Calu3 (cell line): ENCODE measurements at regions not wholly inside any gene's neighbourhood (a gene's known extent, or its start where the extent isn't known, plus 50 kb on each side); places are given as distances from the start of the nearest gene placed in this dataset.

Experiments used
- BruUV-seq: library from RNA; stranded (reverse); fragments of 400-500 nt; replicated peaks from 2 replicates; lab custom pipeline; 2021; lab: Mats Ljungman, UMichigan
- CTCF ChIA-PET: fragments of 300-600 bp; sonication (Branson Sonifier 250); formaldehyde crosslinking; loops from one replicate; lab custom pipeline; 2022; ENCODE audit warnings: antibody characterized with exemption; lab: Charles Lee
- DNase-seq: peaks from one replicate; pipeline ENCODE4 v3.0.0; 2022
- H3K27ac Mint-ChIP-seq: one replicate; pipeline ENCODE4 v1.8.0; 2022; ENCODE audit warnings: mixed read lengths; ENCODE audit not compliant: unreplicated experiment
- H3K27me3 Mint-ChIP-seq: one replicate; pipeline ENCODE4 v1.8.0; 2022; ENCODE audit warnings: mixed read lengths; ENCODE audit not compliant: unreplicated experiment
- H3K36me3 Mint-ChIP-seq: one replicate; pipeline ENCODE4 v1.8.0; 2022; ENCODE audit warnings: mild to moderate bottlenecking, moderate library complexity, mixed read lengths; ENCODE audit not compliant: insufficient read depth, unreplicated experiment
- H3K4me1 Mint-ChIP-seq: one replicate; pipeline ENCODE4 v1.8.0; 2022; ENCODE audit warnings: mild to moderate bottlenecking, low read depth, mixed read lengths; ENCODE audit not compliant: unreplicated experiment
- H3K4me3 Mint-ChIP-seq: one replicate; pipeline ENCODE4 v1.8.0; 2022; ENCODE audit warnings: mild to moderate bottlenecking, low read depth, moderate library complexity, mixed read lengths; ENCODE audit not compliant: unreplicated experiment
- H3K9me3 Mint-ChIP-seq: one replicate; pipeline ENCODE4 v1.8.0; 2022; ENCODE audit warnings: low read depth, mixed read lengths; ENCODE audit not compliant: unreplicated experiment
- CTCF ChIP-seq: fragments of 200-600 bp; IDR thresholded peaks from one replicate; pipeline ENCODE4 v1.8.0; 2022; ENCODE audit warnings: antibody characterized with exemption; ENCODE audit not compliant: unreplicated experiment
- intact Hi-C: fragments of 100-400 bp; cut with micrococcal nuclease; formaldehyde crosslinking; loops from one replicate; pipeline ENCODE4 v1.10.0; 2022; ENCODE audit not compliant: unreplicated experiment

GRCh38 chr3:65246561-65246960 is 558.8 kb upstream of the ADAMTS9 start:
- H3K9me3 Mint-ChIP-seq, result no peaks in the 10 kb centered on the region
- H3K4me3 Mint-ChIP-seq, result no peak overlapping the region
- no TSS peak for BruUV-seq
- no peak for TF ChIP-seq CTCF
- no peaks in the 10 kb centered on the region for H3K36me3 Mint-ChIP-seq
- H3K27ac Mint-ChIP-seq, result no peak overlapping the region
- intact Hi-C loops, result loop anchor here (10.0 kb wide), 1 partner anchor 532 kb away; no protein-coding TSS in a partner anchor
- H3K4me1 Mint-ChIP-seq, result peaks cover 14% of the 10 kb centered on the region
- CTCF ChIA-PET, result no interaction called here
- peaks cover 25% of the 10 kb centered on the region for H3K27me3 Mint-ChIP-seq
- DNase-seq, result no peak

- intact Hi-C loops, result loop anchor here (1.0 to 10.0 kb wide), 3 partner anchors 118 to 713 kb away; no protein-coding TSS in a partner anchor
- peaks cover 14% of the 10 kb centered on the region for H3K27me3 Mint-ChIP-seq
- no peaks in the 10 kb centered on the region for H3K9me3 Mint-ChIP-seq
- DNase-seq, result peak; percentile 7
- CTCF ChIA-PET, result no interaction called here
- H3K4me3 Mint-ChIP-seq, result no peak overlapping the region
- TF ChIP-seq CTCF, result no peak
- no peak overlapping the region for H3K27ac Mint-ChIP-seq
- BruUV-seq, result no TSS peak
- H3K4me1 Mint-ChIP-seq, result peaks cover 9% of the 10 kb centered on the region
- no peaks in the 10 kb centered on the region for H3K36me3 Mint-ChIP-seq
Measured at GRCh38 chr3:65245133-65246063, 557.6 kb upstream of the ADAMTS9 start.

- peaks cover 2% of the 10 kb centered on the region for H3K4me1 Mint-ChIP-seq
- no peaks in the 10 kb centered on the region for H3K36me3 Mint-ChIP-seq
- intact Hi-C loops, result loop anchor here (10.0 kb wide), 1 partner anchor 526 kb away; no protein-coding TSS in a partner anchor
- H3K4me3 Mint-ChIP-seq, result no peak overlapping the region
- CTCF ChIA-PET, result interaction anchor here (1.0 kb wide), 1 partner anchor 9 kb away, joined by 4 read pairs; no protein-coding TSS in a partner anchor
- peaks cover 9% of the 10 kb centered on the region for H3K27me3 Mint-ChIP-seq
- DNase-seq, result no peak
- no peak overlapping the region for H3K27ac Mint-ChIP-seq
- no peaks in the 10 kb centered on the region for H3K9me3 Mint-ChIP-seq
- TF ChIP-seq CTCF, result no peak
- BruUV-seq, result no TSS peak
Measured at GRCh38 chr3:65240366-65240765, 552.6 kb upstream of the ADAMTS9 start.

GRCh38 chr3:65238652-65239051 is 550.9 kb upstream of the ADAMTS9 start:
- BruUV-seq, result no TSS peak
- Mint-ChIP-seq H3K9me3 (no peaks in the 10 kb centered on the region), H3K36me3 (no peaks in the 10 kb centered on the region), H3K27me3 (peaks cover 12% of the 10 kb centered on the region), H3K27ac (no peak overlapping the region), H3K4me1 (no peaks in the 10 kb centered on the region), H3K4me3 (no peak overlapping the region)
- no peak for DNase-seq
- CTCF ChIA-PET, result no interaction called here
- no peak for TF ChIP-seq CTCF
- intact Hi-C loops, result no loop called here
